Activated CD4-positive, alpha-beta T cell treated with anti-CD3 and anti-CD28 coated beads, Interleukin-2, amount 50 U/mL, for 4 hours (primary cell): ENCODE measurements at regions not wholly inside any gene's neighbourhood (a gene's known extent, or its start where the extent isn't known, plus 50 kb on each side); places are given as distances from the start of the nearest gene placed in this dataset.
"Not testable (repeated sequence)": the region's sequence is repeated elsewhere in the genome, so short reads cannot be mapped to it uniquely, and the experiment has no call there.

ENCODE experiments used
- DNase-seq, 2 experiments: peaks; one replicate each; pipeline ENCODE4 v3.0.0-alpha.2; 2020

DNA sequence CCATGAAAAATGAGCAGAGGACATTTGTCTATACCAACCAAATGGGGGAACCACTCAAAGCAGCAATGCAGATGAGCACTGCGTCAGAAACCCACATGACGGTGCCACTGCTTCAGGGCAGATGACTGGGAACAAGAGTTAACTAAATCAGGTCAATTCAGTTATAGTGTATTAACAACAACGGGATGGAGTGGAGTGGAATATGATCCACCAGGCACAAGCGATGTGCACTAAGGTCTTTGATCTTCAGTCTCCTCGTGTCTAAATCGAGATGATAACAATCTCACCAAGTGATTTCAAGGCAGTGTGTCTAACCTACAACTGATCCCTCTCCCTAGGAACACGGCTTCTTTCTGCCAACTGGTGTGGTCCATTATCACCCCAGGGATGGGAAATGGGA is 269.0 kb downstream of the RAD51AP2 start:
- no peak for DNase-seq

DNA sequence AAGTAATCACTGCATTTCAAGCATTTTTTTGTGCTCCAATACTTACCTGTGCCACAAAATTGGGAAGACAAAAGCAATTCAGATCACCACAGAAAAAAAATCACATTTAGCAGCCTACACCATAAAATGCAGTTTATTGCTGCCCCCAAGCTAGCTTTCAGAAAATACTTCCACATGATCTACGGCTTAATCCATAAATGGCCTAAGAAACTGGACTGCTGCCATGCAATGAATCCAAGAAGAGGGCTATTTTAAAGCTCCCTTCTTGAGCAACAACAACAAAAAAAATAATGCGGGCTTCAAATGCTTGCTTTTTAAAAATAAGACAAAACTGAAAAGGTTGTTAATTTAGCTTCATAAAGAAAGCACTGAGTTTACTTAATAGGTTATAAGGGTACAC is 272.3 kb downstream of the RAD51AP2 start:
- no peak for DNase-seq

- DNase-seq = no peak
Measured at GRCh38 chr2:17242813-17243485, 275.3 kb downstream of the RAD51AP2 start.

DNA sequence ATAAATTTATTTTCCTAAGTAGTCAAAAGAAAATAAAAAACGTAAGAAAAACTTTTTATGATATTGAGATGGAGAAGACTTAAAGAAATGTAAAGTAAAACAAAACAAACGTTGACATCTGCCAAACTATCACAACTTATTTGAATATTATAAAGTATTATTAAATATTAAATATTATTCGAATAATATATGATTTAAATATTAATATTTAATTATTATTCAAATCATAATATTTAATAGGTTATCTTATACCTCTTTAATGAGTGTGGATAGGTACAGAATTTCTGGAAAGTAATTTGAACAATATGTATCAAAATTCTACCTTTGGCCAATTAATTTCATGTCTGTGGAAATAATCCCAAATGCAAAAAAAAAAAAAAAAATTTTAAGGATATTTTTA is 278.7 kb downstream of the RAD51AP2 start:
- no peak for DNase-seq

- DNase-seq = no peak
Measured at GRCh38 chr2:17235167-17235566, 283.1 kb downstream of the RAD51AP2 start.

GRCh38 chr2:17232776-17233556 is 285.3 kb downstream of the RAD51AP2 start:
- DNase-seq = no peak

DNA sequence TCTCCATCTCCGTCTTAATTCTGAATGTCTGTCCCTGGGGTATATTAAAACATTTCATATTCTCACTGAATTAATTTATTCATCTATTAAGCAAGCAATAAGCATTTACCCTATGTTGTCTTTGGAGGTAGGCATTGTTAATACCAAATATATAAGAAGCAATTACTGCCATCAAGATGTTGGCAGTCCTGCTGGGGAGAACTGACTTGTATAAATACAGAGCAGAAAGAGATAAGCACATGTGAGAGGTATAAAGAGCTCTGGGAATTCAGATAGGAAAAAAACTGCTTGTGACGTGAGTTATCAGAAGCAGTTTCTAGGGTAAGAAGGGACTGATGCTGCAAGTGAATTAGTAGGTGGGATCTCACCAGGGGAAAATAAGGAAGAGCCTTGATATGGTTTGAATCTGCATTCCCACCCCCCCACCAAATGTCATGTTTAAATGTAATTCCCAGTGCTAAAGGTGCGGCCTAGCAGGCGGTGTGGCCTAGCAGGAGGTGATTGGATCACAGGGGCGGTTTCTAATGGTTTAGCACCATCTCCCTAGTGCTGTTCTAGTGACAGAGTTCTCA is 286.8 kb downstream of the RAD51AP2 start:
- no peak for DNase-seq

GRCh38 chr2:17229414-17229813 is 288.8 kb downstream of the RAD51AP2 start:
- DNase-seq = no peak

DNA sequence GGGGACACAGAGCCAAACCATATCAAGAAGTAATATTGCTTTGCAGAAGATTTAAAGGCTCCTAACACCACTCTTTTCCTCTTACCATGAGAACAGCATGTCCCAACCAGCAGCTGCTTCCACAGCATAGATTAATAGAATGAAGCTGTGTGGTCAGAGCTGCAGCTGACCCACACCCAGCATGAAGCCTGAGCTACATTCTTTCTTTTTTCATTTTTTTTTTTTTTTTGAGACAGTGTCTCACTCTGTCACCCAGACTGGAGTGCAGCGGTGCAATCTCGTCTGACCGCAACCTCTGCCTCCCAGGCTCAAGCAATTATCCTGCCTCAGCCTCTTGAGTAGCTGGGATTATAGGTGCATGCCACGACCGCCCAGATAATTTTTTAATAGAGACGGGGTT is 289.8 kb downstream of the RAD51AP2 start:
- DNase-seq = no peak

DNA sequence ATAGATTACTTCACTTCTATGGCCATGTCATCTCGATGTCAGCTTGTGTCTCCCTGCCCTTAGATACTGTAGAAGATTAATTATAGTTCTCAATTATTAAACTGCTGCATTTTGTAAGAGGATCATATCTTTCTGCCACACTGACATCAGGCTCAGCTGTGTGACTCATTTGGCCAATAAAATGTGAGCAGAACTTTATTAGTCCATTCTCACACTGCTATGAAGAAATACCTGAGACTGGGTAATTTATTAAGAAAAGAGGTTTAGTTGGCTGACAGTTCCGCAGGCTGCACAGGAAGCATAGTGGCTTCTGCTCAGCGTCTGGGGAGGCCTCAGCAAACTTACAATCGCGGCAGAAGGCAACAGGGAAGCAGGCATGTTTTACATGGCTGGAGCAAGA is 290.4 kb downstream of the RAD51AP2 start:
- DNase-seq = no peak

GRCh38 chr2:17226941-17227490 is 291.2 kb downstream of the RAD51AP2 start:
- no peak for DNase-seq

DNA sequence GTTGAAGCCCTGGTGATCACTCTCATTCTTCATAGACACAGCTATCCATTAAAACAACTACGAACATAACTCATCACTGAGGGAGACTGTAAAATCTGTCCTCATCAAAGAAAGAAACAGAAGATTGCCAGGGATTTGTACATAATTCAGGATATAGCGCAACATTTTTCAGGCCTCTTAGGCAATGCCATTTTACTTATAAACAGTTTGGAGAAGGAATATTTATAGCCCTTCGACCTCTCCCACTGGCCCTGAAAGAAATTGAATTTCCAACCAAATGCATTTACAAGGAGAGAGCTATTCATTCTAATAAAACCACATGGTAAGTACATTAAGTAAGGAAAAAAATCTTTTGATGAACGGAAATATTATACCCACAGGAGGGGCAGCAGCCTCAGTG is 295.0 kb downstream of the RAD51AP2 start:
- DNase-seq = no peak

GRCh38 chr2:17208511-17208910 is 309.7 kb downstream of the RAD51AP2 start:
- DNase-seq = no peak

DNA sequence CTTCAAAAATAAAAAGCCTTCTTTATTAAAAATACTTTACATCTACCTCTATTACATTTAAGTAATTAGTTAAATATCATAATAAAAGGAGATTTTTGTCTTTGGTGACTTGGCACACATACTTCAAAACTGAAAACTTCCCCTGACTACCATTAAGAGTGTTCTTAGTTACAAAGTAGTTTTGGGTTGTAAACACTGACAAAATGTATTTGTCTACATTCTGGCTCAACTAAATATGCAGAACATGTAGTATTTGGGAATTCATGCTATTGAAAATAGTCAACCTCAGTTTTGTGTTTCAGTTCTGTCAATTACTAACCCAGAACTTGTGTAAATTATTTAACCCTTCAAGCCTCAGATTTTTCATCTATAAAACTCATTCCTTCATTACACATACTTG is 311.5 kb downstream of the RAD51AP2 start:
- no peak for DNase-seq

GRCh38 chr2:17204214-17204613 is 314.0 kb downstream of the RAD51AP2 start:
- not testable (repeated sequence) for DNase-seq

DNA sequence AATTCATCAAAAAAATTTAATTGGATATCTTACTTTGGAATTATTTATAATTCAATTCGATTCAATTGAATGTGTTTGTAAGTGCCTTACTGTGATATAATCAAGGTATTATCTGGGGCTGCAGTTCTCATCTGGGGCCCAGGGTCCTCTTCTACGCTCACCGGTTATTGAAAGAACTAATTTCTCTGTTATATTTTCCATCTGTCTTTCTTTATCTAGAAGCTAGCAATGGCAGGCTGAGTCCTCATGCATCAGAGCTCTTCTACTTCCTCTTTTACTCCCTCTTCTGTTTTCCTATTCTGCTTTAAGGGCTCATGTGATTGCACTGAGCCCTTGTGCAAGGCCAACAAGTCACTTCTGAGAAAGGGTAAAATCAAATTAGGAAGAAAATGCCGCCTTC is 315.6 kb downstream of the RAD51AP2 start:
- DNase-seq = not testable (repeated sequence)

DNA sequence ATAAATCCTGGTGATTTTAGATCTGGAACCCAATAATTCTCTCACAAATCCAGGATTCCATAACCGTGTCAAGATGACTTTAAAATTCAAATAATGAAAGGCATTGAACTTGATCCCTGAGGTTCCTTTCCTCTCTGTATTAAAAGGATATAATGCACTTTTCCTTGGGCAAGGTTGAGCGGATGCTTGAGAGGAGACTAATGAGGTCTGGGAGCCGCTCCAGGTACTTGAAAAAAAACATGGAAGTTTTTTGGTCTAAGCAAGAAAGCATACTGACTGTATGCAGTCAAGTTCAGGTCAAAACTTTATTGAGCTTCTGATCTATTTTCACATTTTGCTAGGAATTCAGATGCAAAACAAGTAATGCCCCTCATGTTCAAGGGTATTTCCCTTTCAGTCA is 318.5 kb downstream of the RAD51AP2 start:
- DNase-seq = no peak

DNA sequence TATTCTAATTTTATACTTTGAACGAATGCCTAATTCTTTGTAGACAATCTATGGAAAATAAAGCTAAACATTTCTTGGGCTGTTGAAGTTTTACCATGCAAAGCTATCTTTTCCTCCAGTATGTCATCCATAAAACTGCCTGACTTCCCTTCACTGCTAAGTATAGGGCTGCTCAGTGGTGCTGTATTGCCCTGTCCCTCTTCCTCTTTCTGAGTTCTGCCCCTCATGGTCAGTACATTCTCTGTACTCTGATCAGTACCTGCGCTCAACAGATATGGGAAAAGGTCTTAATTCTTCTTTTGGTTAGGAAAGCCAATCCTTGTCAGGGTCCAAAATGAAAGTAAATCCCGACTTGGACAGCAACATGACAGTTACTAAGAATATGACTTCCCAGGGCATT is 321.9 kb downstream of the RAD51AP2 start:
- DNase-seq = no peak

- DNase-seq = no peak
Measured at GRCh38 chr2:17195016-17195415, 323.2 kb downstream of the RAD51AP2 start.

DNA sequence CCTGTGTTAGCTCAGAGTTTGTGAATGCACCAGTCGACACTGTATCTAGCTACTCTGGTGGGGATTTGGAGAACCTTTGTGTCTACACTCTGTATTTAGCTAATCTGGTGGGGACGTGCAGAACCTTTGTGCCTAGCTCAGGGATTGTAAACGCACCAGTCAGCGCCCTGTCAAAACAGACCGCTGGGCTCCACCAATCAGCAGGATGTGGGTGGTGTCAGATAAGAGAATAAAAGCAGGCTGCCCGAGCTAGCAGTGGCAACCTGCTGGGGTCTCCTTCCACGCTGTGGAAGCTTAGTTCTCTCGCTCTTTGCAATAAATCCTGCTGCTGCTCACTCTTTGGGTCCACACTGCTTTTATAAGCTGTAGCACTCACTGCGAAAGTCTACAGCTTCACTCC is 324.2 kb downstream of the RAD51AP2 start:
- DNase-seq = no peak

GRCh38 chr2:17193433-17193890 is 324.8 kb downstream of the RAD51AP2 start:
- DNase-seq = not testable (repeated sequence)

- DNase-seq = no peak
Measured at GRCh38 chr2:17191223-17191622, 327.0 kb downstream of the RAD51AP2 start.

DNA sequence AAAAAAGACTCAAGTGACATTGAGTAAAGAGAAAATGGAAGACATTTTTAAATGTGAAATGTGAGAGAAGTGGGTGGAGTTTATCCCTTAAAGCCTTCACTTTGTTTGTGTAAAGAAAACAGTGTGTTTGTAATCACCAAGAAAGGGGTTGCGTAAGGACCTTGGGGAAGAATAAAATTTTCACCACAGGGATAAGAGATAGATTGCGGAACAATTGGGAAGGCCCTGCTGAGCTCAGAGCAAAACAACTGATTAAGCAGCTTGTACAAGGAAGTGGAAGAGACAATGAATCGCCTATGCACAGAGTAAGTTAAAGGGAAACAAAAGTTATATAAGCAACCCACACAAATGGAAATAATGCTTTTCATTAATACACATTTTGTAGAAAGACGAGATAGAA is 327.7 kb downstream of the RAD51AP2 start:
- DNase-seq = no peak

- no peak for DNase-seq
Measured at GRCh38 chr2:17188721-17189120, 329.5 kb downstream of the RAD51AP2 start.
